NCI-H1105 (cell line): ENCODE measurements at regions not wholly inside any gene's neighbourhood (a gene's known extent, or its start where the extent isn't known, plus 50 kb on each side); places are given as distances from the start of the nearest gene placed in this dataset.

Source experiments
- DNase-seq: peaks from one replicate; lab custom pipeline; 2025; lab: John Stamatoyannopoulos, UW

- DNase-seq = no peak
Measured at GRCh38 chr16:64019339-64019738, 1102.5 kb downstream of the CDH11 start.

- DNase-seq = no peak
Measured at GRCh38 chr16:64017796-64018195, 1104.1 kb downstream of the CDH11 start.

GRCh38 chr16:64013856-64014255, 1108.0 kb downstream of the CDH11 start:
- DNase-seq = no peak

- DNase-seq = no peak
Measured at GRCh38 chr16:64012166-64012565, 1109.7 kb downstream of the CDH11 start.

GRCh38 chr16:64011650-64012049, 1110.2 kb downstream of the CDH11 start:
- DNase-seq = no peak

GRCh38 chr16:64008131-64008530, 1113.7 kb downstream of the CDH11 start:
- DNase-seq = no peak

GRCh38 chr16:64004116-64004515, 1117.7 kb downstream of the CDH11 start:
- DNase-seq = no peak

GRCh38 chr16:63995025-63995424, 1126.8 kb downstream of the CDH11 start:
- DNase-seq = no peak

- DNase-seq = peak; percentile 48
Measured at GRCh38 chr16:63983401-63983800, 1138.5 kb downstream of the CDH11 start.

- DNase-seq = no peak
Measured at GRCh38 chr16:63982741-63983140, 1139.1 kb downstream of the CDH11 start.

GRCh38 chr16:63982110-63982509, 1139.8 kb downstream of the CDH11 start:
- DNase-seq = no peak

- no peak for DNase-seq
Measured at GRCh38 chr16:63981639-63982038, 1140.2 kb downstream of the CDH11 start.

- no peak for DNase-seq
Measured at GRCh38 chr16:63980763-63981162, 1141.1 kb downstream of the CDH11 start.

GRCh38 chr16:63978240-63978639, 1143.6 kb downstream of the CDH11 start:
- DNase-seq = no peak

GRCh38 chr16:63976345-63976744, 1145.5 kb downstream of the CDH11 start:
- DNase-seq = no peak

- DNase-seq = no peak
Measured at GRCh38 chr16:63975669-63976068, 1146.2 kb downstream of the CDH11 start.

- no peak for DNase-seq
Measured at GRCh38 chr16:63967966-63968365, 1153.9 kb downstream of the CDH11 start.

GRCh38 chr16:63960321-63960720, 1161.5 kb downstream of the CDH11 start:
- no peak for DNase-seq

GRCh38 chr16:63947022-63947421, 1174.8 kb downstream of the CDH11 start:
- no peak for DNase-seq

- no peak for DNase-seq
Measured at GRCh38 chr16:63945806-63946205, 1176.1 kb downstream of the CDH11 start.

- no peak for DNase-seq
Measured at GRCh38 chr16:63943566-63943965, 1178.3 kb downstream of the CDH11 start.

- no peak for DNase-seq
Measured at GRCh38 chr16:63938661-63939060, 1183.2 kb downstream of the CDH11 start.

GRCh38 chr16:63933841-63934240, 1188.0 kb downstream of the CDH11 start:
- no peak for DNase-seq

GRCh38 chr16:63928421-63928820, 1193.4 kb downstream of the CDH11 start:
- no peak for DNase-seq

GRCh38 chr16:63925221-63925620, 1196.6 kb downstream of the CDH11 start:
- no peak for DNase-seq
